Stimulated activated CD4-positive, alpha-beta T cell treated with anti-CD3 and anti-CD28 coated beads, Interleukin-1b, Interleukin-23, amount 100 ng/mL, for 24 hours (primary cell): ENCODE measurements at regions not wholly inside any gene's neighbourhood (a gene's known extent, or its start where the extent isn't known, plus 50 kb on each side); places are given as distances from the start of the nearest gene placed in this dataset.

Source experiments
- DNase-seq, 4 experiments: peaks; one replicate each; pipeline ENCODE4 v3.0.0-alpha.2; 2020; ENCODE audit warnings: low read depth in 4 of 4, low spot score in 1 of 4

DNA sequence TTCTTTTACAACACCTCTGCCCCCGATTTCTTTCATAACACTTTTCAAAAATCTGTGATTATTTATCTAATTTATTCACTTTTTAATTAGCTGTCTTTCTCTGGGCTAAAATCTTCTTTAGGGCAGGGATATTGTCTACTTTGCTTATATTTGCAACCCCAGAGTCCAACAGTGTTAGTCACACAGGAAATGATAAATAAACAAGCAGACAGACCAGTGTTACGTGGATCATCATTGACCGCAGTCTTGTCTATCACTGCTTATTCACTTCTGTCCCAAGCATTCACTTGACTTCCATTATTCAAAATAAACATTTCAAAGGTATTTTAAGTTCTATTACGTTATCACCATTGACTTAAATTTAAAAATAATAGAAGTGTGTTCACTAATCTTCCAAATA is 237.6 kb upstream of the UBE2E3 start:
- no peak for DNase-seq

DNA sequence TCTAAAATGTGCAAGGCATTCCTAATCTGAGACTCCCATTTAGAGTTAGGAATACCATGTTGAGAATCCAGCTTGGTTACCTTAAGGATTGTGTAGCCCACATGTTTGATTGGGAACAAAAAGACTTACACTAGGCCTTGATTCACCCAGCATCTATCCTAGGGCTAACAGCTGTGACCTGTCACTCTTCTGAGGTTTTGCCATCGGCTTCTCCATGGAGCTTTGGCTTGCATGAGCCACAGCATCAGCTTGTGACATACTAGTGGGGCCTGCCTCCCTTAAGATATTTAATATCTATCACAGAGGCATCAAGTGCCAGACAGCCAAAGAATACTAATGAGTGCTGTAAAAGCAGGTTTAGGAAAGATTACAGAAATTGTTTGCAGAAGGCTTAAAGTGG is 241.3 kb upstream of the UBE2E3 start:
- DNase-seq = no peak

DNA sequence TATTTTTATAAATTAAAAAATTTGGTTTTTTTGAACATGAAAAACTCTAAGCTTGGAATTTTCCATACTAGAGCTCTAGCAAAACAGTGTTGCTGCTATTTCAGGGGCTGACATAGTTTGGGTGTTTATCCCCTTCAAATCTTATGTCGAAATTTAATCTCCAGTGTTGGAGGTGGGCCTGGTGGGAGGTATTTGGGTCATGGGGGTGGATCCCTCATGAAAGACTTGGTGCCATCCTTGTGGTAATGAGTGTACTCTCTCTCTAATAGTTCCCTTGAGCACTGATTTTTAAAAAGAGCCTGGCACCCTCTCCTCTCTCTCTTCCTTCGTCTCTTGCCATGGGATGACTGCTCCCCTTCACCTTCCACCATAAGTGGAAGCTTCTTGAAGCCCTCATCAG is 244.6 kb upstream of the UBE2E3 start:
- no peak for DNase-seq

DNA sequence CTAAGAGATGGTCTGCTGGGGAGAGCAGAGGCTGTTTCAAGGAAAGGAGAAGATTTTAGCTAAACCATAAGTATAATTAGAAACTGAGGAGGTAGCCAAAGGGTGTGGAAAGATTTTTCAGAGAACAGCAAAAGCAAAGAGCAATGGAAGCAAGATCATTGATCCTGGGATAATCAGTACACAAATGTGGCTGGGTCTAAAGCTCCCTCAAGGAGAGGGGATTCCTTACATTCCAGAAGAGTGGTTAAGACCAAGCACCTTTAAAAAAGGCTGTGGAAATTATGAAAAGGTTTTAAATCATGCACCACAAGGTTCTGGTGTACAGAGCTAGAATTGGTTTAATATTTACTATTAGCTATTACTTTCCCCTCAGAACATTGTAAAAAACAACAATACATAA is 246.0 kb upstream of the UBE2E3 start:
- no peak for DNase-seq

DNA sequence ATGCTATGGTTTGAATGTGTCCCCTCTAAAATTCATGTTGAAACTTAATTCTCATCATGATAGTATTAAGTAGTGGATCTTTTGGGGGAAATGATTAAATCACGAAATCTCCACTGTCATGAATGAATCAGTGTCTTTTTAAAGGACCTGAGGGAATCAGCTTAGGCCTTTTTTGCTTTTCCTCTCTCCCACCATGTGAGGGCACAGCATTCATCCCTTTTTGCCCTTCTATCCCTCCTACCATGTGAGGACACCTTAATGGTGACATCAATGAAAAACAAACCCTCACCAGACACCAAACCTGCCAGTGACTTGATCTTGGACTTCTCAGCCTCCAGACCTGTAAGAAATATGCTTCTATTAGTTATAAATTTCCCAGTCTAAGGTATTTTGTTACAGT is 247.1 kb upstream of the UBE2E3 start:
- no peak for DNase-seq

DNA sequence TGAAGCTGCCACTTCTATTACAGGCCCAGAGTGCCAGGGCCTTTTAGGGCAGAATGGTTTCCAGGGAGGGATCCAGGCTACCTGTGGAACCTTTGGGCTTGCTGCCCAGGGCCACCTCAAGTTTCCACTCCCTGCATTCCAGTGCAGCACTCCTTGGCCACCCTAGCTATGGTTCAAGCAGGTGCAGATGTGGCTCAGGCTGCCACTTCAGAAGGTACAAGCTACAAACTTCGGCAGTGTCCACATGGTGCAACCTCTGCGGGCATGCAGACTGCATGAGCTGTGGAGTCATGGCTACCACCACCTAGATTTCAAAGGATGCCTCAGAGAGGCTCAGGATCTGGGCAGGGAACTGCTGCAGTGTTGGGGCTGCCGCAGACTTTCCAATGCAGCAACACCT is 248.1 kb upstream of the UBE2E3 start:
- no peak for DNase-seq

DNA sequence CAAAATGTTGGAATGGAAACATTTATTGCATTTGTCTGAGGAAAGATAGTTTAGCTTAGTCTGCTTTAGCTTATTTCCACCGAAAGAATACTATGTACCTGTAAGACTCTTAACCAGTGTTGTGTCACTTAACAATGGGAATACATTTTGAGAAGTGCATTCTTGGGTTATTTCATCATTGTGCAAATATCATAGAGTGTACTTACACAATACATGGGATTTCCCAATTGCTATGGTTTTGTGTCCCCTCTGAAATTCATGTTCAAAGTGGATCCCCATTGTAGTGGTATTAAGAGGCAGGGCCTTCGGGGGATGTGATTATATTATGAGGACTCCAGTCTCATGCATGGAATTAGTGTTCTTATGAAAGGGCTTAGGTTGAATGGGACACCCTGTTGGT is 249.4 kb upstream of the UBE2E3 start:
- DNase-seq = no peak

DNA sequence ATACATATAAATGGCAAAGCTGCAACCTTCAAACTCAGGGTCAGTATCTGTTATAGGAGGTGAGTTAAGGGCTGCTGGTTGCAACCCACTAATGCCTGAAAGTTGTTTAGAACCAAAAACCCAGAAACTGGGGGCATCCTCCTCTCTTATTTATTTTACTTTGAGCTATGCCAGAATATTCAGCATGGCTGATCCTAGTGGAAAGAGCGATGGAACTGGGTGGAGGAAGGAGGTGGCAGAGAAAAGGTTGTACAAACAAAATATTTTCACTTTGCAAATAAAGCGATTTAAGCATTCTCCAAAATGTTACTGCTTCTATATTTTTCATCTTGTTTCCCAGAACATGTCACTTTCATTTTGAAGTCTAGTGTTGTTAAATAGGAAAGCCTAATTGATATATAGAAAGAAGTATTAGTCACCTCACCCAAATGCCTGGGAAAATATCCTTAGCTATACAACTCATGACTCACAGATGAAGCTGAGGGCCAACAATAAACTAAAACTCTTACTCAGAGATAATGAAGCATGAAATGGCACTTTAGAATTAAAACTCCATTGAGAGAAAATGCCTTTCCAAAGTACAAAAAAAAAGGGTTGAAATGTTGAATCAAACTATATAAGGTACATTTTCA is 251.4 kb upstream of the UBE2E3 start:
- DNase-seq = no peak

DNA sequence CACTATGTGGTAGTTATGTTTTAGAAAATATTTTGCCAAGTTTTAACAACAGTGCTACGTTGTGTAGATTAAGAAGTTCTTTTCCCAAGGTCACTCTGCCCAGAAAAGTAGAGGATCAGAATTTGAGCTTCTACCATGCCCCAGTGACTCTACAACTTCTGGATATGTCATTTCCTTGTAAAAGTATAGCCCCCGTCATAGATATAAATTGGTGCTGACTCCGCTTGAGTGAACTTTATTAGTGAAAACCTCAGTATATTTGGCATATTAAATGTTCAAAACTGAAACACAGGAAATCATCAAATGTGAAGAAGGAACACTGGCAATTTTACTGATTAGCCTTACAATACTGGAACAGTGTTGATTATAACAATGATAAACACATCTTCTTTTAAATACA is 256.7 kb upstream of the UBE2E3 start:
- no peak for DNase-seq

DNA sequence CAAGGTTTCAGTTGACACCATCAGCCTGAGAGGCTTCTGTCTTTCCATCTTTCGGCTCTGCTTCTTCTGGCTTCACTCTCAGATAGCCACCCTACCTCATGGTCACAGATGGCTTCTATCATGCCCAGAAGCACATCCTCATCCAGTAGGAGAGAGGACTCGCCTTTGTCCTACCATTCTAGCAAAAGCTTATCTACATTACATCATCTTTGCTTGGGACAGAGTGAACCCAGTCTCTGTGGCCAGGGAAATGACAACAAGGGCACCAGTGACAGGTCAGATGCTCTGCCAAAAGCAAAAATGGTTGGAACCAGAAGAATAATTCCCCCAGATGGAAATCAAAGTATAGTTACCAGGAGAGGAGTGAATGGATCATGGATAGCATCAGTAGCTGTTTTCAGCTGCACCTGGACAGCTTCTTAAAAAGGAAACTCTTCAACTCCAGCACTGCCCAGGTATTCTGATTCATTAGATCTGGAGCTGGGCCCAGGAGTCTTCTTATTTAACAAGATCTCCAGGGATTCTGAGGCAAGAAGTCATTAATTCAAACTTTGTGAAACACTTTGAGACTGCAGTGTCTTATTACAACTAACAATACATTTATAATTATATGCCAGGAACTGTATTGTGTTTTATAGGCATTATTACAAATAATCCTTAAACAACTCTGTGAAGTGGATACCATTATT is 257.7 kb upstream of the UBE2E3 start:
- no peak for DNase-seq

DNA sequence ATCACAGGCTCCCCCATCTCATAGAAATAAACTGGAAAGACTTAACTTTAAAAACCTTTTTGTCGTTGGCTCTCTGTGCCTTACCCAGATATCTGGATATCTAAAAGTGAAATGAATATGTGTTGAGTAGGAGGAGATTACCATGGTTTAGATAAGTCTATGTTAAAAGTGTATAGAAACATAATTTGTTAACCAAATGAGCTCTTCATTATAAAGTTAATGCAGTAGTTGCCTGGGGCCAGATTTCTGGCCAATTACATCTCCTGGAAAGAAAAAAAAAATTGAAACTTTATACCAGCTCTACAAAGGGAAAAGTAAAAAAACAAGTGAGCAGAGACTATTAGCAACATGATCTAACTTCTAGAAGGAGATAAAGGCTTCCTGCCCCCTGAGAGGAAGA is 259.6 kb upstream of the UBE2E3 start:
- DNase-seq = no peak

DNA sequence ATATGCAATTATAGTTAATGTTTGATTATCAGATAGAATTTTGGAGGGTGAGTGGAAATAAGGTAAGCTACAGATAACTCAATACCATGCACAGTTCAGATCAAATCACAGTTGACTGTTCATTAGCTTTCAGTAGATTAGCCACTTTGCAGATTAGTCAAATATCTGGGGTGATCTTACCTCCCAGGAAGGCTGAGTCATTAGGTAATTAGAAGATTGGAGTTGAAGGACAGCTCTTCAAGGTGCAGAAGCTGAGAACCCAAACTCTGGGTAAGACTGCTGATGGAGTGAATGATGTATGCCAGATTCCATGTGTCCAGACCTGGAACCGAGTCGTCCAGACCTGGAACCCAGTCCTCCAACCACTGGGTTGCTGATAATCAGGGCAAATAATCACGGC is 262.8 kb upstream of the UBE2E3 start:
- no peak for DNase-seq

DNA sequence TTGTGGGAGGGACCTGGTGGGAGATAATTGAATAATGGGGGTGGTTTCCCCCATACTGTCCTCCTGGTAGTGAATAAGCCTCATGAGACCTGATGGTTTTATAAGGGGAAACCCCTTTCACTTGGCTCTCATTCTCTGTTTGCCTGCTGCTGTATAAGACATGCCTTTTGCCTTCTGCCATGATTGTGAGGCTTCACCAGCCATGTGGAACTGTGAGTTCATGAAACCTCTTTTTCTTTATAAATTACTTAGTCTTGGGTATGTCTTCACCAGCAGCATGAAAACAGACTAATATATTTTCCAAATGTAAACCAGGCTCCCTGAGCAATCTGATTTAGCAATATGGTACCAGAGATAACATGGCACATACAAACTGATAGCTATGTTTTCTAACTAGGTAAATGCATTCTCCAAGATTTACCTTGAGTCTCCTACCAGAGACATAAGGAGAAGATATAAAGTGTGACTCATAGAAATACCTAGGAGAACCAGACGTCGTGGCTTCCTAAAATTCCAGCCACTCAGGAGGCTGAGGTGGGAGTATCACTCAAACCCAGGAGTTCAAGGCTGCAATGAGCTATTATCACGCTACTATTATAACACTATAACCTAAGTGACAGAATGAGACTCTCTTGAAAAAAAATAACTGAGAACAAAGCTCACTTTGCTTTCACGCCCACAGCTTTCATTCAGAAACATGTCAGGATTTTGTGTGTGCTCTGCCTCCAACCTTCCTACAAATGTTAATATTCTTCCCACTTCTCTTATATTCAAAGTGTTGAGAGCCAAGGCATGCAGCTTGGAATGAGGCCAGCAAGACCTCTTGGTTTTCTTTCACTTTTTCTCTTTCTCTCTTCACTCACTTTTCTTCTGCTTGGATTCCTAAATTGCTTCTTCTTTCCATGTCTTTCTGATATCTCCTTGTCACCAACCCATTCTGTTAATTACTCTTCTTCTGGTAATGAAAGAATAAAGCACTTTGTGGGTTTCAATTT is 263.9 kb upstream of the UBE2E3 start:
- DNase-seq = no peak

DNA sequence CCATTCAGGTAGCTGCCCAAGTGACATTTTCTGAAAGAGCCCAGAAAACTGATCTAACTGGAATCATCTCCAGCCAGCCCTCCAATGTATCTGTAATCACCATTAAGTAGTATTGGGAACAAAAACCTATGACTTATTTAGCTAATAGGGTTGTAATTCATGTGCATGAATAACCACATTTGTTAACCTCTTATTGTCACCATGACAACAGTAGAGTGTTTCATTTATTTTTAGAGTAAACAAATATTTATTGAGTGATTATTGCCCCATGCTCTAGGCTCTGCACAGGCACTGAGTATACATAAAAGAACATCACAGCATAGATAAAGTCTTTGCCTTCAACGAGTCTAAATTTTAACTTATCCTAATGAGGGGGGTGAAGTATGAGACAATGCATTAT is 265.4 kb upstream of the UBE2E3 start:
- no peak for DNase-seq

DNA sequence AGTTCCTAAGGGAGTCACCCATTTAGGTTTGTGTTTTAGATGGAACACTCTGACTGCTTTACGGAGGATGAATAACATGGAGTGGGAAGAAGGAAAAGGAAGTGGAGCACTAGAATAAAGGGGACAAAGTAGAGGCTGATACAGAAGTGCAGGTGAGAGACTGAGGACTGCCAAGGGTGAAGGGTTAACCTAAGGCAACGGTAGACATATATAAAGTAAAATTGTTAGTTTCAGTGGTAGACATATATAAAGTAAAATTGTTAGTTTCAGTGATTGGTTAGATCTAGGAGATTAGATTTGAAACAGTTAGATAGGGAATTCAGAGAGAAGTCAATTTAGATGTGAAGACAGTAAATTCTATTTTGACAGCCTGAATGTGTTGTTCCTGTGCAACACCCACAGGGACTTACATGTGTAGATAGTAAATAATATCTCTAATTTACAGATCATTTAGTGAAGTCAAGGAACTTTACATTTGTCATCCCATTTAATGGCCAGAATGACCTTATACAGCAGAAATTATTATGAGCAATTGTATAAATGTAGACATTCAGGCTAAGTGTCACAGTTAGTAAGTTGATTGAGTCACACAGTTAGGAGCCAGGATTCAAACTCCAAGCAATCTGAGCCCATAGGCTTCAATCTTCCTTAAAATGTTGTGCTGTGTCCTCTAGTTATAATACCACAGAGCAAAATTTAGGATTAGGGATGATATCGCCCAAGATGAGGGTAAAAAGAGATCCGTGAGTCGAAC is 270.8 kb upstream of the UBE2E3 start:
- no peak for DNase-seq

DNA sequence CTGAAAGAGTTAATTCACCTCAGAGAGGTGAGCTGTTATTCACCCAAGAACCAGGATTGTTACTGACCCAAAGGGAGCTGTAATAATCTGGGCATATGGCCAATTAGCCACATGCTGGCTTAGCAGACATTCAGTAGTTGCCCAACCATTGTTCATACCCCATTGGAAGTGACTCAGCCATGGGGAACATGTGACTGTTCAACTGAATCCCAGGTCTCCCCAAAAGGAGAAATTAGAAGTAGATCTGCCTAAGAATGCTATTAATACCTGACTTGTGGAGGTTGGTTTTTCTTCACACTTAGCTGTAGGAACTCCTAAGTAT is 272.6 kb upstream of the UBE2E3 start:
- DNase-seq = no peak

DNA sequence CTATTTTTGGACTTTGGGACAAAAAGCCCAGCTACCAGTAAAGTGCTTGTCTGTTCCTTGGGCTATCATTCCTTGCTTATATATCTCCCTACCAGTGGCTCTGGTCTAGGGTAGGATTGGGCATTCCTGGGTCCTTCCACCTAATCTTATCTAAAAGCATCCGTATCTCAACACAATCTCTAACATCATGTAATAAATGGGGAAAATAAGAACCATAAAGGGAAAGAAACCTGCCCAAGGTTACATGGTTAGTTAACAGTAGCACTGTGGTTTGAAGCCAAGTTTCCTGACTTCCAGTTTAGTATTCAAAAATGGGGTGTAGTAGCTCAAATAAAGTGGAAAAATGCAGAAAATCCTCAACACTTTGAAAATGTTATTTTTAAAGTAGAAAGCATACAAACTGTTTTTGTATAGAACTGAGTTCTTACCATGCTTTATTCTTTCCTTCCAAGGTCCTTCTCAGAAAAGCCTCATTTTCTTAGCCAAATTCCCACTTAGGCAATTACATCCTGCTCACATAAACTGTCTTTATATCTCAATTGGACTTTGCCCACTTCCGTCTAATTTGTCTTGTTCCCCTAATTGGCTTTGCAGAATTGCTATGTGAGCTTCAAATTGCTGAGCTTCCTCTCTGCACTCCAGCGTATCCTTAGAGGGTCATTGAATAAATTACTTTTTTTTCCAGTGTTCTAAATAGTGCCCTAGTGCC is 273.1 kb upstream of the UBE2E3 start:
- DNase-seq = no peak

DNA sequence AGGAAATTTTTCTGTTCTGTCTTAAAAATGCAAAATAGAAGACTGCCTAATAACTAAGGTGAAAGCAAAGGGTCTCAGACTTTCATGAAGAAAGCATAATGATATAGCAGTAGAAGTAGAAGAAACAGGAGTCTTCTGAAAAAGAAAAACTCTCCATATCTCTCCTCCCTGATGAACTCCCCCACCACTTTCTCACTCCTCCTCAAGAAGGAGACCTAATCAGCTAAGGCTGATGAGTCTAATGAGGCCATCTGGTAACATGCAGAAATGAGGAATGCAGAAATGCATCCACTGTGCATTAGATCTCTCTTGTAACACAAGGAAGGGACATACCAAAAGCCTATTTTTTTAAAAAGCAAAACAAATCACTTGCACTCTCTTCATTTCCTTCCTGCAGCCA is 273.7 kb upstream of the UBE2E3 start:
- no peak for DNase-seq

DNA sequence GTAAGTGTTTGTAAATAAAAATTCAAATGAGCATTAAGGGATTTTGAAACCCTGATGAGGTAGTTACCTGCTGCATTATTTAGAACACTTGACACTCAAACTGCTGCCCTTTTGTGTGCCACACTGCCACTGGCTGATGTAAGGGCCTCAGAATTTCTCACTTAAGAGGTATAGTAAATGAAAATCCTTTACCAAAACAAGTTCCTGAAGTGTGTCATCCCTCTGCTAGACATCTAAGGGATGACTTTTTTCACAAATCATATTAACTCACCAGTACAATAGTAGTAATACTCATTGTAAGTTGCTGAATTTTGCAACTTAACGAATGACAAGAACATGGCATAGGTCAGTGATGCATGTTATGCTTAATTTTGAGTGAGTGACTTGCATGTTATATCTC is 274.9 kb upstream of the UBE2E3 start:
- DNase-seq = no peak

DNA sequence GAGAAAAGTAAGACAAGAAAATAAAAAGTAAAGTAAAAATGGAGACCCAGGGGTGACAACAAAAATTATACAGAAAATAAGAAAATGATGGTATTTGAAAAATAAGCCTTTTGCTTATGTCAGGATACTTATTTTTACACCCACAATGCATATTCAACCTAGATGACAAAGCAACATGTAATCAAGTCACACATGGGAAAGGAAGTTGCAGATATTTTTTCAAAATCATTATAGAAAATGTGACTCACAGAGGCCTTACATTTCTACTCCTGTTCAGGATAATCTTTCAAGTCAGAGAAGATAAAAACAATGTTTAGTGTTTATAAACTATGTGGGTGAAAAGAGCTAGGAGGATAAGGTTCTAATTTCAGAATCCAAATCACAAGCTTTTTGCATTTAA is 275.3 kb upstream of the UBE2E3 start:
- DNase-seq = no peak
